ENCODE measurements at regions not wholly inside any gene's neighbourhood (a gene's known extent, or its start where the extent isn't known, plus 50 kb on each side); places are given as distances from the start of the nearest gene placed in this dataset.

- TF ChIP-seq TAF1 (IDR thresholded peaks at IDR 0.05; ENCODE audit: borderline replicate concordance, low read depth, low read length): no peak
- TF ChIP-seq MYB (IDR thresholded peaks at IDR 0.05; ENCODE audit: borderline replicate concordance, low read depth, low read length): no peak
- no peak for TF ChIP-seq KLF5 (IDR thresholded peaks at IDR 0.05; ENCODE audit: partially characterized antibody)
- TF ChIP-seq YBX1 (IDR thresholded peaks at IDR 0.05): no peak
- TF ChIP-seq NR2F1 (conservative IDR thresholded peaks at IDR 0.05): no peak
- TF ChIP-seq, protein P1, sequence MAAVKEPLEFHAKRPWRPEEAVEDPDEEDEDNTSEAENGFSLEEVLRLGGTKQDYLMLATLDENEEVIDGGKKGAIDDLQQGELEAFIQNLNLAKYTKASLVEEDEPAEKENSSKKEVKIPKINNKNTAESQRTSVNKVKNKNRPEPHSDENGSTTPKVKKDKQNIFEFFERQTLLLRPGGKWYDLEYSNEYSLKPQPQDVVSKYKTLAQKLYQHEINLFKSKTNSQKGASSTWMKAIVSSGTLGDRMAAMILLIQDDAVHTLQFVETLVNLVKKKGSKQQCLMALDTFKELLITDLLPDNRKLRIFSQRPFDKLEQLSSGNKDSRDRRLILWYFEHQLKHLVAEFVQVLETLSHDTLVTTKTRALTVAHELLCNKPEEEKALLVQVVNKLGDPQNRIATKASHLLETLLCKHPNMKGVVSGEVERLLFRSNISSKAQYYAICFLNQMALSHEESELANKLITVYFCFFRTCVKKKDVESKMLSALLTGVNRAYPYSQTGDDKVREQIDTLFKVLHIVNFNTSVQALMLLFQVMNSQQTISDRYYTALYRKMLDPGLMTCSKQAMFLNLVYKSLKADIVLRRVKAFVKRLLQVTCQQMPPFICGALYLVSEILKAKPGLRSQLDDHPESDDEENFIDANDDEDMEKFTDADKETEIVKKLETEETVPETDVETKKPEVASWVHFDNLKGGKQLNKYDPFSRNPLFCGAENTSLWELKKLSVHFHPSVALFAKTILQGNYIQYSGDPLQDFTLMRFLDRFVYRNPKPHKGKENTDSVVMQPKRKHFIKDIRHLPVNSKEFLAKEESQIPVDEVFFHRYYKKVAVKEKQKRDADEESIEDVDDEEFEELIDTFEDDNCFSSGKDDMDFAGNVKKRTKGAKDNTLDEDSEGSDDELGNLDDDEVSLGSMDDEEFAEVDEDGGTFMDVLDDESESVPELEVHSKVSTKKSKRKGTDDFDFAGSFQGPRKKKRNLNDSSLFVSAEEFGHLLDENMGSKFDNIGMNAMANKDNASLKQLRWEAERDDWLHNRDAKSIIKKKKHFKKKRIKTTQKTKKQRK (IDR thresholded peaks at IDR 0.05; ENCODE audit: low read depth, low read length): no peak
- no peak for TF ChIP-seq MEF2A (IDR thresholded peaks at IDR 0.05; ENCODE audit: insufficient read depth, low read depth, low read length)
- TF ChIP-seq RAD51 (IDR thresholded peaks at IDR 0.05): no peak
- TF ChIP-seq ZBTB11 (CRISPR knock-in tag; IDR thresholded peaks at IDR 0.05): no peak
Observed at GRCh38 chr17:55865072-55865762, 114.4 kb downstream of the PCTP start (continued).
